HL-60 (cell line): ENCODE measurements at regions not wholly inside any gene's neighbourhood (a gene's known extent, or its start where the extent isn't known, plus 50 kb on each side); places are given as distances from the start of the nearest gene placed in this dataset.

Experiments used
- CTCF ChIP-seq: IDR thresholded peaks from one replicate; pipeline ENCODE4 v1.5.1; 2011; ENCODE audit warnings: low read length, control low read depth, inconsistent platforms; ENCODE audit not compliant: insufficient read depth
- POLR2AphosphoS5 ChIP-seq: IDR thresholded peaks from 2 replicates; pipeline ENCODE4 v1.6.1; 2012; ENCODE audit warnings: low read depth
- SPI1 ChIP-seq: IDR thresholded peaks from 2 replicates; pipeline ENCODE4 v1.6.1; 2012; ENCODE audit warnings: low read depth, mild to moderate bottlenecking, borderline replicate concordance

GRCh38 chr14:86334355-86334754, 804.4 kb downstream of the FLRT2 start:
- TF ChIP-seq CTCF: no peak
- no peak for TF ChIP-seq POLR2AphosphoS5
- TF ChIP-seq SPI1: no peak
